ENCODE measurements at regions not wholly inside any gene's neighbourhood (a gene's known extent, or its start where the extent isn't known, plus 50 kb on each side); places are given as distances from the start of the nearest gene placed in this dataset.
"Not testable (repeated sequence)": the region's sequence is repeated elsewhere in the genome, so short reads cannot be mapped to it uniquely, and the experiment has no call there.

DNA sequence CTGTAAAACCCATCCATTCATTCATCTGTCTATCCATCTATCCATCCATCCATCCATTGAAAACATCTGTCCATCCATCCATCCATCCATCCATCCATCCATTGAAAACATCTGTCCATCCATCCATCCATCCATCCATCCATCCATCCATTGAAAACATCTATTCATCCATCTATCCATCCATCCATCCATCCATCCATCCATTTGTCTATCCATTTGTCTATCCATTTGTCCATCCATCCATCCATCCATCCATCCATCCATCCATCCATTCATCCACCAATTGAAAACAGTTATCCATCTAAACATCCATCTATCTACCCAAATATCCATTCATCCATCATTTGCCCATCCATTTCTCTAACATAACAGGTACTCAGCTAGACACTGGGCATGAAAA lies 145.3 kb upstream of the TBX3 start:
- H3K4me3 ChIP-seq (ENCODE audit: control insufficient read depth in 1 of 7, extremely low read depth in 1 of 7, insufficient read depth in 4 of 7, low read depth in 2 of 7, low read length in 6 of 7); H3K4me1 ChIP-seq (ENCODE audit: control extremely low read depth in 1 of 4, control insufficient read depth in 4 of 4, insufficient read depth in 4 of 4, low read length in 3 of 4); DNase-seq; H3K27ac ChIP-seq (ENCODE audit: insufficient read depth in 1 of 2, low read depth in 1 of 2, low read length in 2 of 2, poor library complexity in 1 of 2, severe bottlenecking in 2 of 2); H3K36me3 ChIP-seq (ENCODE audit: control insufficient read depth in 4 of 4, insufficient read depth in 4 of 4, low read length in 3 of 4); POLR2A ChIA-PET; H3K9me3 ChIP-seq (ENCODE audit: control extremely low read depth in 1 of 5, control insufficient read depth in 4 of 5, insufficient read depth in 2 of 5, low read depth in 1 of 5, low read length in 4 of 5); H3K27me3 ChIP-seq (replicated peaks in 2 of 5; ENCODE audit: control insufficient read depth in 4 of 5, insufficient read depth in 5 of 5, low read length in 4 of 5); CTCF ChIA-PET: not testable (repeated sequence)

DNA sequence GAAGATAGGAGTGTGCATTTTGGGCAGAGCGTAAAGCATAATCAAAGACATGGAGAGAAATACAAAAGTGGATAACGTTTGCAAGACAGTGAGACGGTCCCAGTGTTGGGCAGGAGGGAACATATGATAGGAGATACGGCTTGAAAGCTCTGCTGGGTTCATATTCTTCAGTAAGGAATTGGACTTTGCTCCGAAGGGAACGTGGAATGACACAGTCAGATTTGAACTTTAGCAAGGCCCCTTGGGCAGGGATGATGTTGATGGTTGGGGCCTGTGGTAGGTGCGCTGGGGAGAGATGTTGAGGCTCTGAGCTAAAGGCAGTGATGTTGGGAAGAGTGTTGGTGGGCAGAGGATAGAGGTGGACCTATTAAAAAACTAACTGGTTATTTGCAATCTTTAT lies 143.5 kb upstream of the TBX3 start:
- no peak overlapping the region for H3K27ac ChIP-seq (ENCODE audit: insufficient read depth in 1 of 2, low read depth in 1 of 2, low read length in 2 of 2, poor library complexity in 1 of 2, severe bottlenecking in 2 of 2)
- WGBS (ENCODE audit: insufficient coverage), result 97% methylated on average over 6 of the region's 7 CpGs

DNA sequence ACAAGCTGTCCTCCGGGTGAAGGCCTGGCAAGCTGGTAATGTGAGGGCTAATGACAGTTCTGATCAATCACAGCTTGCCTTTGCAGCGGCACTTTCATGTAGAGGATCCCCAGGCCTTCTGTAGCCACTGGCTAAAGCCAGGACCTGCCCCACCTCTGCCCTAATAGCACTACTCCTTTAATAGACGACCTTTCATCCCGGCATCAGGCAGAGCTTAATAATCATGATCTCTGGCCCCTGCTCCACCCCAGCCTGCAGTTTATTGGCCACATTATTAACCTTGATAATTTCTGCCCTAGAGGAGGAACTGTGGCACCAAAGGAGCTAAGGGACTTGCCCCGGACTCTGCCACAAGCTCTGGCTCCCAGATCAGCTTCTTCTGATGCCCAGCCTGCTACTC lies 142.3 kb upstream of the TBX3 start:
- DNase-seq, result no peak
- Histone ChIP-seq H3K4me3 (ENCODE audit: control insufficient read depth in 1 of 7, extremely low read depth in 1 of 7, insufficient read depth in 4 of 7, low read depth in 2 of 7, low read length in 6 of 7) (no peak overlapping the region), H3K27me3 (replicated peaks in 2 of 5; ENCODE audit: control insufficient read depth in 4 of 5, insufficient read depth in 5 of 5, low read length in 4 of 5) (peaks cover 0 to 3% (median 0%) of the 10 kb centered on the region in 5 experiments), H3K27ac (ENCODE audit: insufficient read depth in 1 of 2, low read depth in 1 of 2, low read length in 2 of 2, poor library complexity in 1 of 2, severe bottlenecking in 2 of 2) (no peak overlapping the region), H3K36me3 (ENCODE audit: control insufficient read depth in 4 of 4, insufficient read depth in 4 of 4, low read length in 3 of 4) (no peaks in the 10 kb centered on the region), H3K4me1 (ENCODE audit: control extremely low read depth in 1 of 4, control insufficient read depth in 4 of 4, insufficient read depth in 4 of 4, low read length in 3 of 4) (no peaks in the 10 kb centered on the region), H3K9me3 (ENCODE audit: control extremely low read depth in 1 of 5, control insufficient read depth in 4 of 5, insufficient read depth in 2 of 5, low read depth in 1 of 5, low read length in 4 of 5) (no peaks in the 10 kb centered on the region)
- ChIA-PET CTCF (no interaction called here), POLR2A (no interaction called here)
- WGBS (ENCODE audit: insufficient coverage), result 51% methylated on average over 5 of the region's 5 CpGs

More for the DNA sequence above, 143.5 kb upstream of the TBX3 start:
- Histone ChIP-seq H3K4me3 (ENCODE audit: control insufficient read depth in 1 of 7, extremely low read depth in 1 of 7, insufficient read depth in 4 of 7, low read depth in 2 of 7, low read length in 6 of 7) (no peak overlapping the region), H3K4me1 (ENCODE audit: control extremely low read depth in 1 of 4, control insufficient read depth in 4 of 4, insufficient read depth in 4 of 4, low read length in 3 of 4) (no peaks in the 10 kb centered on the region), H3K9me3 (ENCODE audit: control extremely low read depth in 1 of 5, control insufficient read depth in 4 of 5, insufficient read depth in 2 of 5, low read depth in 1 of 5, low read length in 4 of 5) (no peaks in the 10 kb centered on the region), H3K36me3 (ENCODE audit: control insufficient read depth in 4 of 4, insufficient read depth in 4 of 4, low read length in 3 of 4) (no peaks in the 10 kb centered on the region), H3K27me3 (replicated peaks in 2 of 5; ENCODE audit: control insufficient read depth in 4 of 5, insufficient read depth in 5 of 5, low read length in 4 of 5) (peaks cover 0 to 3% (median 0%) of the 10 kb centered on the region in 5 experiments)
- POLR2A ChIA-PET, result no interaction called here
- no peak for DNase-seq
- CTCF ChIA-PET, result no interaction called here

DNA sequence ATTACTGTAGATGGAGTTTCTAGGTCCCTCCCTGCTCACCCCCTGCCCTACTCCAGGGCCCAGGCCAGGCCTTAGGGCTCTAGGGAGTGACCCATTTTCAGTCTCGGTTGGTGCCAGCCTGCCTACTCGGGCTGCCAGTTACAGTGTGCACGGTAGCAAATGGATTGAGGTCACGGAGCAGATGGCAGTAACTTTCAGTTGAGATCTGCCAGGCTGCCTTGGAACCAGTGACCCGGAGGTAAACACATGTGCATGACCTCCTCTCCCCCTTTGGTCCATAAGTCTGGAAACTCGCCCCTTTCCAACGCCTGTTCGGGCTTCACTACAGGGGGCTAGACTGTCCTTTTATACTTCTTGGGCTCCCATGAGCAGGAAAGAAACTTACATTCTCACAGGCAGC lies 139.7 kb upstream of the TBX3 start:
- no peak overlapping the region for H3K4me3 ChIP-seq (ENCODE audit: control insufficient read depth in 1 of 7, extremely low read depth in 1 of 7, insufficient read depth in 4 of 7, low read depth in 2 of 7, low read length in 6 of 7)
- no peak overlapping the region for H3K27ac ChIP-seq (ENCODE audit: insufficient read depth in 1 of 2, low read depth in 1 of 2, low read length in 2 of 2, poor library complexity in 1 of 2, severe bottlenecking in 2 of 2)
- H3K4me1 ChIP-seq (ENCODE audit: control extremely low read depth in 1 of 4, control insufficient read depth in 4 of 4, insufficient read depth in 4 of 4, low read length in 3 of 4), result no peaks in the 10 kb centered on the region
- CTCF ChIA-PET, result no interaction called here
- 86% methylated on average over 8 of the region's 8 CpGs for WGBS (ENCODE audit: insufficient coverage)
- H3K9me3 ChIP-seq (ENCODE audit: control extremely low read depth in 1 of 5, control insufficient read depth in 4 of 5, insufficient read depth in 2 of 5, low read depth in 1 of 5, low read length in 4 of 5), result no peaks in the 10 kb centered on the region
- no peak for DNase-seq
- peaks cover 0 to 3% (median 0%) of the 10 kb centered on the region in 5 experiments for H3K27me3 ChIP-seq (replicated peaks in 2 of 5; ENCODE audit: control insufficient read depth in 4 of 5, insufficient read depth in 5 of 5, low read length in 4 of 5)
- no peaks in the 10 kb centered on the region for H3K36me3 ChIP-seq (ENCODE audit: control insufficient read depth in 4 of 4, insufficient read depth in 4 of 4, low read length in 3 of 4)
- POLR2A ChIA-PET, result no interaction called here

DNA sequence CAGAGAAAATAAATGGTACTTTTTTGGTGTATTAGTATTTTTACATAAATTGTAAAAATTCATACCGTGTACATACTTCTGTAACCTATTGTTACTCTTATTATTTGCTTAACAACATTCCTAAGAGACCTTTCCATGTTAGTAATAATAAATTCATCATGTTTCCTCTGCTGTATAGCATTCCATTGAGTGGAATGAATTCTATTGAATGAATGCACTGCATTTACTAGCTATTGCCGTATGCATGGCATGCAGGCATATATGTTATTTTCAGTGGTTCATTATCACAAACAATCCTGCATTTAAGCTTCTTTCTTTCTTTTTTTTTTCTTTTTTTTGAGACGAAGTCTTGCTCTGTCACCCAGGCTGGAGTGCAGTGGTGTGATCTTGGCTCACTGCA lies 137.6 kb upstream of the TBX3 start:
- WGBS (ENCODE audit: insufficient coverage), result no CpG with 5 or more reads among the region's 3 CpGs
- H3K36me3 ChIP-seq (ENCODE audit: control insufficient read depth in 4 of 4, insufficient read depth in 4 of 4, low read length in 3 of 4), result no peaks in the 10 kb centered on the region
- H3K9me3 ChIP-seq (ENCODE audit: control extremely low read depth in 1 of 5, control insufficient read depth in 4 of 5, insufficient read depth in 2 of 5, low read depth in 1 of 5, low read length in 4 of 5), result no peaks in the 10 kb centered on the region
- no peaks in the 10 kb centered on the region for H3K4me1 ChIP-seq (ENCODE audit: control extremely low read depth in 1 of 4, control insufficient read depth in 4 of 4, insufficient read depth in 4 of 4, low read length in 3 of 4)
- ChIA-PET CTCF (no interaction called here), POLR2A (no interaction called here)
- no peak overlapping the region for H3K4me3 ChIP-seq (ENCODE audit: control insufficient read depth in 1 of 7, extremely low read depth in 1 of 7, insufficient read depth in 4 of 7, low read depth in 2 of 7, low read length in 6 of 7)
- no peak for DNase-seq
- peaks cover 0 to 3% (median 0%) of the 10 kb centered on the region in 5 experiments for H3K27me3 ChIP-seq (replicated peaks in 2 of 5; ENCODE audit: control insufficient read depth in 4 of 5, insufficient read depth in 5 of 5, low read length in 4 of 5)
- H3K27ac ChIP-seq (ENCODE audit: insufficient read depth in 1 of 2, low read depth in 1 of 2, low read length in 2 of 2, poor library complexity in 1 of 2, severe bottlenecking in 2 of 2), result no peak overlapping the region

DNA sequence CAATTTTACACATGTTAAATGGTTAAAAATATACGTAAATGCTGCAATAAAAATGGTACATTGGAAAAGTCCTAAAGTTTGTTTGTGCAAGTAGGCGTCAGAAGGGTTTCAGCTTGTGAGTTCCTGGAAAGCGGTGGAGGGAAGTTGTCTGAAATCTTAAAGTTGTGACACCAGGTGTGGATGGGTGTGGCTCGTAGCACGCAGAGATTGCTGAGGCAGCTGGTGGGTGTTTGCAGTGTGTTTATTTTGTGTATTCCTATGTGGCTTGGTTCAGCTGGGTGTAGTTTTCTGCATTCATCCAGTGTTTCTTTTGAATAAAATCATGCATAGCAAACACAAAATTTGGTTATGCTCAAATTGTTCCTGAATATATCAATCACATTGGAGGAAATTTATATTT lies 136.8 kb upstream of the TBX3 start:
- H3K4me3 ChIP-seq (ENCODE audit: control insufficient read depth in 1 of 7, extremely low read depth in 1 of 7, insufficient read depth in 4 of 7, low read depth in 2 of 7, low read length in 6 of 7), result no peak overlapping the region
- no peaks in the 10 kb centered on the region for H3K4me1 ChIP-seq (ENCODE audit: control extremely low read depth in 1 of 4, control insufficient read depth in 4 of 4, insufficient read depth in 4 of 4, low read length in 3 of 4)
- no peaks in the 10 kb centered on the region for H3K9me3 ChIP-seq (ENCODE audit: control extremely low read depth in 1 of 5, control insufficient read depth in 4 of 5, insufficient read depth in 2 of 5, low read depth in 1 of 5, low read length in 4 of 5)
- no peak overlapping the region for H3K27ac ChIP-seq (ENCODE audit: insufficient read depth in 1 of 2, low read depth in 1 of 2, low read length in 2 of 2, poor library complexity in 1 of 2, severe bottlenecking in 2 of 2)
- H3K27me3 ChIP-seq (replicated peaks in 2 of 5; ENCODE audit: control insufficient read depth in 4 of 5, insufficient read depth in 5 of 5, low read length in 4 of 5), result peaks cover 0 to 3% (median 0%) of the 10 kb centered on the region in 5 experiments
- ChIA-PET CTCF (no interaction called here), POLR2A (no interaction called here)
- DNase-seq, result no peak
- 78% methylated on average over 3 of the region's 5 CpGs for WGBS (ENCODE audit: insufficient coverage)
- no peaks in the 10 kb centered on the region for H3K36me3 ChIP-seq (ENCODE audit: control insufficient read depth in 4 of 4, insufficient read depth in 4 of 4, low read length in 3 of 4)

DNA sequence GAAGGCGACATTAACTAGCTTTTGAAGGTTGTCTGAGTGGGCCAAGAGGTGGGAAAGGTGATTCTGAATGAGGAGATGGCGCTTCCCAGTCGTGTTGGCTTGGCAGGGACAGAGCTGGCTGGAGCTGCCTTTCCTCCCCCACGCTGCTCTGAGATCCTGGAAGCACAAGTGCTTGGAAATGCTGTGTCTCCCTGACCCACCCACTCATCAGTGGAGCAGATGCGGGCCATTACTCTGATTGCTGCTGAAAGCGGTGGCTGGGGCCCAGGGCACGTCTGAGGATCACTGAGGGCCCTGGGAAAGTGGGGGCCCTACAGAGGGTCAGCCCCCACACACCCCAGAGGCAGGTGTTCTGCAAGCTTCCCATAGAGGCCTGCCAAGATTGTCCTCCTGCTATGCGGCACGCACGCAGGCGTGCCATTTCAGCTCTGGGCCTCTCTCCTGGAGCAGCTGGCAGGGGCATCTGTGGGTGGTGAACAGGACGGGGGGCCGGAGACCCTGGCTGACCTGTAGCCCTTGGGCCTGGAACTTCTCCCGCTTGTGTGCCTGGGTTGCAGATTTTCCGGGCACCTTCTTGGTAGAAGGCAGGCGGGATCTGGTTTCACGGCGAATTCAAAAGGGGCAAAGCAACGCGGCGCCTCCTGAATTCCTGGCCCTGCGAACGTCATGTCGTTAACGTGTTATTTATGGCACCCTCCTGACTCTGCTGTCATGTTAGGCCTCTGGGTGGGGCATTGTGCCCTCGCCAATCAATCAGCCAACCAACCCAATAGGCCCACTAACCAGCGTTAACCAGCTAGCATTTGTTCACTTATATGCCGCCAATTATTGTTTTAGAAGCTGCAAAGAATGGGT lies 133.8 kb upstream of the TBX3 start:
- no peak overlapping the region for H3K27ac ChIP-seq (ENCODE audit: insufficient read depth in 1 of 2, low read depth in 1 of 2, low read length in 2 of 2, poor library complexity in 1 of 2, severe bottlenecking in 2 of 2)
- ChIA-PET POLR2A (no interaction called here), CTCF (interaction anchor here (0.6 kb wide), 1 partner anchor 476 kb away, joined by 3 read pairs; no protein-coding TSS in a partner anchor)
- H3K9me3 ChIP-seq (ENCODE audit: control extremely low read depth in 1 of 5, control insufficient read depth in 4 of 5, insufficient read depth in 2 of 5, low read depth in 1 of 5, low read length in 4 of 5), result no peaks in the 10 kb centered on the region
- H3K4me3 ChIP-seq (ENCODE audit: control insufficient read depth in 1 of 7, extremely low read depth in 1 of 7, insufficient read depth in 4 of 7, low read depth in 2 of 7, low read length in 6 of 7), result no peak overlapping the region
- peaks cover 1 to 19% (median 2%) of the 10 kb centered on the region in 5 experiments for H3K27me3 ChIP-seq (replicated peaks in 2 of 5; ENCODE audit: control insufficient read depth in 4 of 5, insufficient read depth in 5 of 5, low read length in 4 of 5)
- DNase-seq, result no peak
- no peaks in the 10 kb centered on the region for H3K36me3 ChIP-seq (ENCODE audit: control insufficient read depth in 4 of 4, insufficient read depth in 4 of 4, low read length in 3 of 4)
- 90% methylated on average over 26 of the region's 28 CpGs for WGBS (ENCODE audit: insufficient coverage)
- no peaks in the 10 kb centered on the region for H3K4me1 ChIP-seq (ENCODE audit: control extremely low read depth in 1 of 4, control insufficient read depth in 4 of 4, insufficient read depth in 4 of 4, low read length in 3 of 4)
